Esophagus (tissue), 2 donors: ENCODE measurements at regions not wholly inside any gene's neighbourhood (a gene's known extent, or its start where the extent isn't known, plus 50 kb on each side); places are given as distances from the start of the nearest gene placed in this dataset.

Source experiments
- H3K27ac ChIP-seq, 2 donors: one replicate each; pipeline ENCODE4 v1.5.1; 2013; ENCODE audit warnings: low read depth in 2 of 2, mild to moderate bottlenecking in 2 of 2, inconsistent platforms in 1 of 2, low read length in 1 of 2, moderate library complexity in 1 of 2
- H3K27me3 ChIP-seq, 2 donors: one replicate each; pipeline ENCODE4 v1.6.1; 2013; ENCODE audit warnings: low read length in 2 of 2, control low read depth in 1 of 2, mild to moderate bottlenecking in 1 of 2; ENCODE audit not compliant: insufficient read depth in 2 of 2, control insufficient read depth in 1 of 2
- H3K36me3 ChIP-seq, 2 donors: one replicate each; pipeline ENCODE4 v1.6.1; 2013; ENCODE audit warnings: low read length in 1 of 2; ENCODE audit not compliant: control insufficient read depth in 2 of 2, insufficient read depth in 2 of 2
- H3K4me1 ChIP-seq, 2 donors: one replicate each; pipeline ENCODE4 v1.6.1; 2013; ENCODE audit warnings: low read length in 1 of 2; ENCODE audit not compliant: control insufficient read depth in 2 of 2, insufficient read depth in 2 of 2
- H3K4me3 ChIP-seq, 2 donors: one replicate each; pipeline ENCODE4 v1.5.1; 2013; ENCODE audit warnings: low read length in 2 of 2, mild to moderate bottlenecking in 2 of 2, low read depth in 1 of 2, moderate library complexity in 1 of 2
- H3K9me3 ChIP-seq, 2 donors: one replicate each; pipeline ENCODE4 v1.6.1; 2013; ENCODE audit warnings: mild to moderate bottlenecking in 2 of 2, low read depth in 1 of 2, low read length in 1 of 2, moderate library complexity in 1 of 2; ENCODE audit not compliant: control insufficient read depth in 2 of 2, insufficient read depth in 1 of 2
- WGBS, 2 donors: extraction: QIAGEN DNeasy Blood & Tissue Kit; methylation state at CpG; one replicate each; pipeline ENCODE4 v1.1.7; 2013; 5-methylcytosine and 5-hydroxymethylcytosine counted together
- donor health status: healthy with polysubstance abuse.
- donor health status: Bipolar disorder and iron deficiency.

- H3K27me3 ChIP-seq = no peaks in the 10 kb centered on the region
- no peaks in the 10 kb centered on the region for H3K9me3 ChIP-seq
- 75 to 78% methylated on average over 1 of the region's 1 CpG for WGBS, 2 donors
- no peaks in the 10 kb centered on the region for H3K4me1 ChIP-seq
- no peak overlapping the region for H3K4me3 ChIP-seq
- H3K27ac ChIP-seq = no peak overlapping the region
- no peaks in the 10 kb centered on the region for H3K36me3 ChIP-seq
Observed at GRCh38 chr2:155111070-155111469, 412.6 kb downstream of the KCNJ3 start.

GRCh38 chr2:155109527-155109926, 411.0 kb downstream of the KCNJ3 start:
- H3K4me3 ChIP-seq = no peak overlapping the region
- H3K36me3 ChIP-seq = no peaks in the 10 kb centered on the region
- H3K4me1 ChIP-seq = no peaks in the 10 kb centered on the region
- no peaks in the 10 kb centered on the region for H3K27me3 ChIP-seq
- no peak overlapping the region for H3K27ac ChIP-seq
- 75 to 89% methylated on average over 1 of the region's 1 CpG for WGBS, 2 donors
- H3K9me3 ChIP-seq = no peaks in the 10 kb centered on the region

- Histone ChIP-seq H3K27ac (no peak overlapping the region), H3K4me1 (no peaks in the 10 kb centered on the region), H3K4me3 (no peak overlapping the region), H3K36me3 (no peaks in the 10 kb centered on the region), H3K27me3 (no peaks in the 10 kb centered on the region), H3K9me3 (peaks cover 6 to 9% of the 10 kb centered on the region in 2 donors)
- 66 to 67% methylated on average over 2 of the region's 2 CpGs for WGBS, 2 donors
Observed at GRCh38 chr2:155100261-155100660, 401.8 kb downstream of the KCNJ3 start.

- no peak overlapping the region for H3K27ac ChIP-seq
- WGBS, 2 donors = 55 to 65% methylated on average over 1 of the region's 1 CpG
- H3K4me3 ChIP-seq = no peak overlapping the region
- H3K4me1 ChIP-seq = no peaks in the 10 kb centered on the region
- no peaks in the 10 kb centered on the region for H3K36me3 ChIP-seq
- H3K27me3 ChIP-seq = no peaks in the 10 kb centered on the region
- peaks cover 6 to 9% of the 10 kb centered on the region in 2 donors for H3K9me3 ChIP-seq
Observed at GRCh38 chr2:155099784-155100183, 401.3 kb downstream of the KCNJ3 start.

GRCh38 chr2:155095613-155096012, 397.1 kb downstream of the KCNJ3 start:
- no peaks in the 10 kb centered on the region for H3K36me3 ChIP-seq
- 85 to 88% methylated on average over 1 of the region's 1 CpG for WGBS, 2 donors
- H3K4me1 ChIP-seq = no peaks in the 10 kb centered on the region
- no peak overlapping the region for H3K27ac ChIP-seq
- H3K27me3 ChIP-seq = no peaks in the 10 kb centered on the region
- H3K9me3 ChIP-seq = peaks cover 0 to 9% of the 10 kb centered on the region in 2 donors
- H3K4me3 ChIP-seq = no peak overlapping the region

- Histone ChIP-seq H3K4me1 (no peaks in the 10 kb centered on the region), H3K9me3 (no peaks in the 10 kb centered on the region), H3K36me3 (no peaks in the 10 kb centered on the region), H3K27ac (no peak overlapping the region), H3K27me3 (no peaks in the 10 kb centered on the region), H3K4me3 (no peak overlapping the region)
- WGBS, 2 donors = 49% methylated on average over 2 of the region's 2 CpGs
Observed at GRCh38 chr2:155080373-155080772, 381.9 kb downstream of the KCNJ3 start.

GRCh38 chr2:155070489-155070888, 372.0 kb downstream of the KCNJ3 start:
- Histone ChIP-seq H3K9me3 (no peaks in the 10 kb centered on the region), H3K27ac (no peak overlapping the region), H3K27me3 (no peaks in the 10 kb centered on the region), H3K4me1 (no peaks in the 10 kb centered on the region), H3K4me3 (no peak overlapping the region), H3K36me3 (no peaks in the 10 kb centered on the region)
- WGBS, 2 donors = 62 to 65% methylated on average over 1 of the region's 1 CpG

- Histone ChIP-seq H3K9me3 (no peaks in the 10 kb centered on the region), H3K4me1 (no peaks in the 10 kb centered on the region), H3K4me3 (no peak overlapping the region), H3K36me3 (no peaks in the 10 kb centered on the region), H3K27ac (no peak overlapping the region), H3K27me3 (no peaks in the 10 kb centered on the region)
- WGBS, 2 donors = 90 to 91% methylated on average over 1 of the region's 1 CpG
Observed at GRCh38 chr2:155062922-155063258, 364.4 kb downstream of the KCNJ3 start.

- Histone ChIP-seq H3K4me1 (no peaks in the 10 kb centered on the region), H3K27me3 (no peaks in the 10 kb centered on the region), H3K27ac (no peak overlapping the region), H3K9me3 (no peaks in the 10 kb centered on the region), H3K36me3 (no peaks in the 10 kb centered on the region), H3K4me3 (no peak overlapping the region)
- WGBS, 2 donors = 72 to 87% methylated on average over 2 of the region's 2 CpGs
Observed at GRCh38 chr2:155062250-155062921, 363.9 kb downstream of the KCNJ3 start.

GRCh38 chr2:155060896-155061295, 362.4 kb downstream of the KCNJ3 start:
- Histone ChIP-seq H3K4me1 (no peaks in the 10 kb centered on the region), H3K9me3 (no peaks in the 10 kb centered on the region), H3K27me3 (no peaks in the 10 kb centered on the region), H3K27ac (no peak overlapping the region), H3K4me3 (no peak overlapping the region), H3K36me3 (no peaks in the 10 kb centered on the region)
- WGBS, 2 donors = 79 to 81% methylated on average over 1 of the region's 1 CpG
